Stimulated activated CD4-positive, alpha-beta T cell treated with anti-CD3 and anti-CD28 coated beads, Interleukin-1b, Interleukin-23, amount 100 ng/mL, for 48 hours (primary cell): ENCODE measurements at regions not wholly inside any gene's neighbourhood (a gene's known extent, or its start where the extent isn't known, plus 50 kb on each side); places are given as distances from the start of the nearest gene placed in this dataset.
"Not testable (repeated sequence)": the region's sequence is repeated elsewhere in the genome, so short reads cannot be mapped to it uniquely, and the experiment has no call there.

Experiments used
- DNase-seq: peaks from one replicate; pipeline ENCODE4 v3.0.0-alpha.2; 2020

- DNase-seq: no peak
Observed at GRCh38 chr12:7591531-7591930, 74.2 kb downstream of the APOBEC1 start.

GRCh38 chr12:7590085-7590484, 75.6 kb downstream of the APOBEC1 start:
- DNase-seq: not testable (repeated sequence)

GRCh38 chr12:7588742-7589329, 76.9 kb downstream of the APOBEC1 start:
- DNase-seq: peak; percentile 27

GRCh38 chr12:7584137-7584536, 80.6 kb upstream of the CD163 start:
- peak; percentile 48 for DNase-seq

- DNase-seq: no peak
Observed at GRCh38 chr12:7583471-7583870, 79.9 kb upstream of the CD163 start.

- no peak for DNase-seq
Observed at GRCh38 chr12:7582796-7583195, 79.2 kb upstream of the CD163 start.

- no peak for DNase-seq
Observed at GRCh38 chr12:7581625-7582024, 78.0 kb upstream of the CD163 start.

- no peak for DNase-seq
Observed at GRCh38 chr12:7581046-7581445, 77.5 kb upstream of the CD163 start.

- DNase-seq: no peak
Observed at GRCh38 chr12:7571257-7571656, 67.7 kb upstream of the CD163 start.

- DNase-seq: no peak
Observed at GRCh38 chr12:7557227-7557626, 53.6 kb upstream of the CD163 start.

- no peak for DNase-seq
Observed at GRCh38 chr12:7555752-7556151, 52.2 kb upstream of the CD163 start.

- not testable (repeated sequence) for DNase-seq
Observed at GRCh38 chr12:7554831-7555230, 51.3 kb upstream of the CD163 start.
